ENCODE measurements at regions not wholly inside any gene's neighbourhood (a gene's known extent, or its start where the extent isn't known, plus 50 kb on each side); places are given as distances from the start of the nearest gene placed in this dataset.
A peak's percentile ranks its signal among the peaks of the same experiment; 100 is the strongest.

DNA sequence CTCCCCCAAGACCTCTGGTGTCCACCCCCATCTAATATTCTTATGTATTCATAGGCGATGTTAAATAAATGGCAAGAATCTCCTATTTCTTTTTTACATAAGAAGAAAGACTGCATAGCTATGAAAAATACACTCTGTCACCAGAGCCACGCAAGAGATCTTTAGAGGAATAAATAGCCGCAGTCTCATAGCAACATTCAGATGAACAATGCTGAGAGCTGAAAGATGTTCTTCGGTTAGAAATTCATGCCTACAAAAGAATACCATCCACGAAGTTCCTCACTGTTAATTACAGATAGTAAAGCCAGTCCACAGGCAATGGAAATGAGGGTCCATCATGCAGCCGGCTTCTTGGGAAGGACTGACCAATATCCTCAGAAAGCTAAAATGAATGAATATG, 76.0 kb upstream of the SOD1 start:
- DNase-seq, result no peak
- TF ChIP-seq GATA1 (IDR thresholded peaks at IDR 0.05; ENCODE audit: low read depth, low read length) (no peak), POLR2A (IDR thresholded peaks at IDR 0.05; ENCODE audit: low read length) (no peak)

GRCh38 chr21:31580866-31581276, 78.6 kb upstream of the SOD1 start:
- TF ChIP-seq POLR2A (IDR thresholded peaks at IDR 0.05; ENCODE audit: low read length) (no peak), GATA1 (IDR thresholded peaks at IDR 0.05; ENCODE audit: low read depth, low read length) (no peak)
- peak; percentile 44 to 72 for DNase-seq

GRCh38 chr21:31577271-31577670, 82.2 kb upstream of the SOD1 start:
- DNase-seq, result no peak
- TF ChIP-seq POLR2A (IDR thresholded peaks at IDR 0.05; ENCODE audit: low read length) (no peak), GATA1 (IDR thresholded peaks at IDR 0.05; ENCODE audit: low read depth, low read length) (no peak)

GRCh38 chr21:31576428-31576827, 83.1 kb upstream of the SOD1 start:
- DNase-seq, result no peak
- TF ChIP-seq POLR2A (IDR thresholded peaks at IDR 0.05; ENCODE audit: low read length) (no peak), GATA1 (IDR thresholded peaks at IDR 0.05; ENCODE audit: low read depth, low read length) (no peak)

DNA sequence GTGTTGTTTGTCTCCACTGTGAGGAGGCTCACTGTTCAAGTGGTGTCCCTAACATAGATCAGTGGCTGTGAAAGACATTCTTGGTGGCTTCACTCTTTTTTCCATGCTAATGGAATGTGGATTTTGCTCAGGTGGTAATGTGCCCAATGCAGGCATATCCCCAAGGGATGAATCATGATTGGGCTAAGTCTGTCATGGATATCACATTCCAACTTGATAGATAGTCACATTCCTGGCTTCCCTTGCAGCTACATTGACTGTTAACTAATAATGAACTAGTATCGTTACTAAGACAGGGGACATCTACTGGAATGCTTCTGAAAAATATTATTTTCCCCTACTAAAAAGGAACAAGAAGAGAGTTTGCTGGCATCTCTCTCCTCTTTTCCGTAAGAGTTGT, 86.3 kb upstream of the SOD1 start:
- TF ChIP-seq POLR2A (IDR thresholded peaks at IDR 0.05; ENCODE audit: low read length) (no peak), GATA1 (IDR thresholded peaks at IDR 0.05; ENCODE audit: low read depth, low read length) (no peak)
- no peak for DNase-seq

DNA sequence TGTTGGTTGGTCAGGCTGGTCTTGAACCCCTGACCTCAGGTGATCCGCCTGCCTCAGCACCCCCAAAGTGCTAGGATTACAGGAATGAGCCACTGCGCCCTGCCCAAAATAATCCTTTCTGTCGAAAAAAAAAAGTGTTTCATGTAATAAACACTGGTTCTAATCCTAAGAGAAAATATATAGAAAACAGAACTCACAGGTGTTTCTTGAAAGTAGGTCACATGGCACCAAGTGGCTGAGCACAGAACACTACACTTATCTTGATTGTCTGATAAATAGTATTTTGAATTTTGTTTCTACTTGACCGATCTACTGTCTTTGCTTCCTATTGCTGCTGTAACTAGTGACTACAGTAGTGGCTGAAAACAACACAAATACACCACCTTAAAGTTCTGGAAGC, 87.6 kb upstream of the SOD1 start:
- DNase-seq, result no peak
- TF ChIP-seq POLR2A (IDR thresholded peaks at IDR 0.05; ENCODE audit: low read length), result no peak
- no peak for TF ChIP-seq GATA1 (IDR thresholded peaks at IDR 0.05; ENCODE audit: low read depth, low read length)

GRCh38 chr21:31570824-31571566, 88.5 kb upstream of the SOD1 start:
- DNase-seq, result no peak
- TF ChIP-seq POLR2A (IDR thresholded peaks at IDR 0.05; ENCODE audit: low read length) (no peak), GATA1 (IDR thresholded peaks at IDR 0.05; ENCODE audit: low read depth, low read length) (no peak)

DNA sequence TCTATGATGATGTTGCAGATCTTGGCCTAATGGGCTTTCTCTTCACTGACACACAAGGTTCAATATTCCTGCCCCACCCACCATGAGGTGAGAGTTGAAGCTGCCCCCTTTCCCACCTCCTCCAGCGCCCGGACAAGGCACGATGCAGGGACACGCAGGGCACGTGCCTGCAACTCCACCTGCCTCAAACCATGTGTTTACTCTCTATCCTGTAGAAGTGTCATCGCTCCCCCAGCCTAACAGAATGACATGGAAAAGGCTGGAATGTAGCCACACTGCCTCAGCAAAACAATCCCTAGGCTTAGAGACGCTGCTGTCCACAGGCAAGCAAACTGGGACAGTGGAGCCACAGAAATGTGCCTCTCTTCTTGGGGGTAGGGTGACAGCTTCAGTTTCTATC, 92.9 kb upstream of the SOD1 start:
- TF ChIP-seq GATA1 (IDR thresholded peaks at IDR 0.05; ENCODE audit: low read depth, low read length) (no peak), POLR2A (IDR thresholded peaks at IDR 0.05; ENCODE audit: low read length) (no peak)
- no peak for DNase-seq

- TF ChIP-seq GATA1 (IDR thresholded peaks at IDR 0.05; ENCODE audit: low read depth, low read length) (no peak), POLR2A (IDR thresholded peaks at IDR 0.05; ENCODE audit: low read length) (no peak)
- no peak for DNase-seq
Measured at GRCh38 chr21:31566064-31566463, 93.4 kb upstream of the SOD1 start.

DNA sequence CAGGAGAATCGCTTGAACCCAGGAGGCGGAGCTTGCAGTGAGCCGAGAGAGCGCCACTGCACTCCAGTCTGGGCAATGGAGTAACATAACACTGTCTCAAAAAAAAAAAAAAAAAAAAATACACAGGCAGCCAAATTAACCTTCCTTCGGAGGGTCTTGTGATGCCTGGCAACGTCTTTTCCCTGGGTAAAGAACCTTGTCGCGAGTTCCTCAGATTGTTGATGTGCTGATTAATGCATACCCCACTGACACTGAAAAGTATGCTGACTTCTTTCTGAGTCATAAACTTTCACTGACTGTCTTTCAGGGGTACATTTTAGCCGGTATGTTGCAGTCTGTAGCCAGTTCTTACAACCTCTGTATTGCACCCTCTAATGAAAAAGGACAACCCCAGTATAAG, 95.1 kb upstream of the SOD1 start:
- no peak for DNase-seq
- TF ChIP-seq POLR2A (IDR thresholded peaks at IDR 0.05; ENCODE audit: low read length) (no peak), GATA1 (IDR thresholded peaks at IDR 0.05; ENCODE audit: low read depth, low read length) (no peak)

DNA sequence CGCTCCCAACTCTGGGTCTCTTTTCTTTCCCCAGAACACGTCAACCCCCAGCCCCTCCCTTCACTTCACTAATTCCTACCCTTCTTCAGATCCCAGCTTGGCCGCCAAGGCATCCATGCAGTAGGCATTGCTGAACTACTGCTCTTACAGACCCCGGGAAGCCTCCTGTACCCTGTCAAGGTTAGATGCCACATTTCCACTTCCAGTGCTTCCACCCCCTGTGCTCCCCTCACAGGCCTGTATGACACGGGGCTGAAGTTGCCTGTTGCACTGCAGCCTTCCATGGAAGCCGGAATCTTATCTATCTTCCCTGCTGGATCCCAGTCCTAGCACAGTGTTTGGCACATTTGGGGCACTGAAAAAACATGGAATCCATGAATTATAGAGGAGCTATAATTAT, 99.0 kb upstream of the SOD1 start:
- TF ChIP-seq GATA1 (IDR thresholded peaks at IDR 0.05; ENCODE audit: low read depth, low read length), result no peak
- TF ChIP-seq POLR2A (IDR thresholded peaks at IDR 0.05; ENCODE audit: low read length), result no peak
- no peak for DNase-seq

DNA sequence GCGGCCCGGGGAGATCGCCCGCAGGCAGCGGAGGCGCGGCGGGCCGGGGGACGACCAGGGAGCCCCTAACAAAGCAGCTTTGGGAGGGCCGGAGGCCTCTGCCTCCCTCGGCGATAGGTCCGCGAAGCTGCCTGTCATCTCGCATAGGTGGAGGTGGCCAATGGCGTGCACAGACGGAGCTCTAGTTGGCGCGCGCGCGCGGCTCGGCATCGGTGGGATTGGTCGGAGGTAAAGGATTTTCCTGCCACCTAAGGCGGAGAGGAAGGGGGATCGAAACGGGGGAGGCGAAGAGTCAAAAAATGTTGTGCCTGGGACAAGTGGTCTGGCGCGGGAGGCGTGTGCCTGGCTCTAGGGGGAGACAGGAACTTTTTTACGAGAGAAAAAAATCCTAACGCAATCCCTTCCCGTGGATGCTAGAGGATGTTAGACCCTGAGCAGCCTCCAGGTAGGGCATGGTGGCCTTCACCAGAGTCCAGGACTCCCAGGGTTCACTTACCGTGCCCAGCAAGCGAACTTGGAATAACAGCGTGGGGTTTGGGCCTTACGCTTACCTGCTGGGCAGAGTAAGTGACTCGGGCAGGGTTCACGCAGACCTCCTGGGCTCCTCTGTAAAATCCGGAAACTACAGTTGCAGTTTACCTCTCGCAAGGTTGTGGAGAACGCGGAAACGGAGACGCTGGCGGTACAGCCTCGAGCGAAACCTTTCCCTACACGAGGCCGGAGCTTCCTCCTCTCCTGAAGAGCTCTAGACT, 99.9 kb upstream of the SOD1 start:
- TF ChIP-seq GATA1 (IDR thresholded peaks at IDR 0.05; ENCODE audit: low read depth, low read length) (no peak), POLR2A (IDR thresholded peaks at IDR 0.05; ENCODE audit: low read length) (no peak)
- peak; percentile 71 to 72 for DNase-seq

DNA sequence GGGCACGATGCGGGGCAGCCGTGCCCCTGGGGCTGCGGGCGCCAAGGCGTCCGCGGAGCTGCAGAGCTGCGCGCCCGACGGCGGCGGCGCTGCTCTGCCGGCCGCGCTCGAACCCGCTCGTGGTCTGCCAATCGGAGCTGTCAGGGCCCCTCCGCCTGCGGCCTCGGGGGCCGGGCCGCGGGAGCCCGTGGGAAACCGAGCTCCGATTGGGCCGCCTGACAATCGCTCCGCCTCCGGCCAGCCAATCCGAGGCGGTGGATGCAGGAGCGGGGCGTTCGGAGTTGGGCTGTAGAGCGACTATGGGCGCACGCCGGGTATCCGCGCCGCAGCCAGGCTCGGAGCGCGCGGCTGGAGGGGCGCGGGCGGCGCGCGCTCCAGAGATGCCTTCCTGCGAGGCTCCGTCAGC, 100.5 kb upstream of the SOD1 start:
- TF ChIP-seq GATA1 (IDR thresholded peaks at IDR 0.05; ENCODE audit: low read depth, low read length), result no peak
- no peak for TF ChIP-seq POLR2A (IDR thresholded peaks at IDR 0.05; ENCODE audit: low read length)
- DNase-seq, result peak; percentile 74 to 76

GRCh38 chr21:31558189-31558961, 101.1 kb upstream of the SOD1 start:
- DNase-seq, result no peak
- TF ChIP-seq GATA1 (IDR thresholded peaks at IDR 0.05; ENCODE audit: low read depth, low read length), result no peak
- no peak for TF ChIP-seq POLR2A (IDR thresholded peaks at IDR 0.05; ENCODE audit: low read length)

All from erythroblast (primary cell).